ENCODE measurements at regions not wholly inside any gene's neighbourhood (a gene's known extent, or its start where the extent isn't known, plus 50 kb on each side); places are given as distances from the start of the nearest gene placed in this dataset.

DNA sequence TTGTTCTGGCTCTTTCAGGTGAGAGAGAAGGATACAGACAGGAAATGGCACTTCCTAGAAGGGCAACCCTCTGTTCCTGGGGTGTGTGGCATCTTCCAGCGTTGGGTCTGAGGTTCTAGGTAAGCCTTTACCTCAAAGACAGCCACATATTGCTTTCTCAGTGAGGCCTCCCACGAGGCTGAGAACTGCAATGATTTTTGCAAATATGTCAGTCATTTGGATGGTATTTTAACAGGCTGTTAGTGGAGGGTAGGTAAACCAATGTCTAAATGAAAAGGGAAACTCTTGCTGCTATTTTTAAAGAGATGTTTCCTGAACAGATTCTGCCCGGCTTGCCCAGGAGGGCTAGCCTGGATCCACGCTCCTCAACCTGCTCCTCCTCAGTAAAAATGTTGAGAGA is 240.3 kb upstream of the KLF6 start:
- TF ChIP-seq TEAD4 (IDR thresholded peaks at IDR 0.05; ENCODE audit: low read length) = no peak
- TF ChIP-seq TEAD4 (CRISPR knock-in tag; IDR thresholded peaks at IDR 0.05; ENCODE audit: borderline replicate concordance) = no peak
- TF ChIP-seq, protein P1, sequence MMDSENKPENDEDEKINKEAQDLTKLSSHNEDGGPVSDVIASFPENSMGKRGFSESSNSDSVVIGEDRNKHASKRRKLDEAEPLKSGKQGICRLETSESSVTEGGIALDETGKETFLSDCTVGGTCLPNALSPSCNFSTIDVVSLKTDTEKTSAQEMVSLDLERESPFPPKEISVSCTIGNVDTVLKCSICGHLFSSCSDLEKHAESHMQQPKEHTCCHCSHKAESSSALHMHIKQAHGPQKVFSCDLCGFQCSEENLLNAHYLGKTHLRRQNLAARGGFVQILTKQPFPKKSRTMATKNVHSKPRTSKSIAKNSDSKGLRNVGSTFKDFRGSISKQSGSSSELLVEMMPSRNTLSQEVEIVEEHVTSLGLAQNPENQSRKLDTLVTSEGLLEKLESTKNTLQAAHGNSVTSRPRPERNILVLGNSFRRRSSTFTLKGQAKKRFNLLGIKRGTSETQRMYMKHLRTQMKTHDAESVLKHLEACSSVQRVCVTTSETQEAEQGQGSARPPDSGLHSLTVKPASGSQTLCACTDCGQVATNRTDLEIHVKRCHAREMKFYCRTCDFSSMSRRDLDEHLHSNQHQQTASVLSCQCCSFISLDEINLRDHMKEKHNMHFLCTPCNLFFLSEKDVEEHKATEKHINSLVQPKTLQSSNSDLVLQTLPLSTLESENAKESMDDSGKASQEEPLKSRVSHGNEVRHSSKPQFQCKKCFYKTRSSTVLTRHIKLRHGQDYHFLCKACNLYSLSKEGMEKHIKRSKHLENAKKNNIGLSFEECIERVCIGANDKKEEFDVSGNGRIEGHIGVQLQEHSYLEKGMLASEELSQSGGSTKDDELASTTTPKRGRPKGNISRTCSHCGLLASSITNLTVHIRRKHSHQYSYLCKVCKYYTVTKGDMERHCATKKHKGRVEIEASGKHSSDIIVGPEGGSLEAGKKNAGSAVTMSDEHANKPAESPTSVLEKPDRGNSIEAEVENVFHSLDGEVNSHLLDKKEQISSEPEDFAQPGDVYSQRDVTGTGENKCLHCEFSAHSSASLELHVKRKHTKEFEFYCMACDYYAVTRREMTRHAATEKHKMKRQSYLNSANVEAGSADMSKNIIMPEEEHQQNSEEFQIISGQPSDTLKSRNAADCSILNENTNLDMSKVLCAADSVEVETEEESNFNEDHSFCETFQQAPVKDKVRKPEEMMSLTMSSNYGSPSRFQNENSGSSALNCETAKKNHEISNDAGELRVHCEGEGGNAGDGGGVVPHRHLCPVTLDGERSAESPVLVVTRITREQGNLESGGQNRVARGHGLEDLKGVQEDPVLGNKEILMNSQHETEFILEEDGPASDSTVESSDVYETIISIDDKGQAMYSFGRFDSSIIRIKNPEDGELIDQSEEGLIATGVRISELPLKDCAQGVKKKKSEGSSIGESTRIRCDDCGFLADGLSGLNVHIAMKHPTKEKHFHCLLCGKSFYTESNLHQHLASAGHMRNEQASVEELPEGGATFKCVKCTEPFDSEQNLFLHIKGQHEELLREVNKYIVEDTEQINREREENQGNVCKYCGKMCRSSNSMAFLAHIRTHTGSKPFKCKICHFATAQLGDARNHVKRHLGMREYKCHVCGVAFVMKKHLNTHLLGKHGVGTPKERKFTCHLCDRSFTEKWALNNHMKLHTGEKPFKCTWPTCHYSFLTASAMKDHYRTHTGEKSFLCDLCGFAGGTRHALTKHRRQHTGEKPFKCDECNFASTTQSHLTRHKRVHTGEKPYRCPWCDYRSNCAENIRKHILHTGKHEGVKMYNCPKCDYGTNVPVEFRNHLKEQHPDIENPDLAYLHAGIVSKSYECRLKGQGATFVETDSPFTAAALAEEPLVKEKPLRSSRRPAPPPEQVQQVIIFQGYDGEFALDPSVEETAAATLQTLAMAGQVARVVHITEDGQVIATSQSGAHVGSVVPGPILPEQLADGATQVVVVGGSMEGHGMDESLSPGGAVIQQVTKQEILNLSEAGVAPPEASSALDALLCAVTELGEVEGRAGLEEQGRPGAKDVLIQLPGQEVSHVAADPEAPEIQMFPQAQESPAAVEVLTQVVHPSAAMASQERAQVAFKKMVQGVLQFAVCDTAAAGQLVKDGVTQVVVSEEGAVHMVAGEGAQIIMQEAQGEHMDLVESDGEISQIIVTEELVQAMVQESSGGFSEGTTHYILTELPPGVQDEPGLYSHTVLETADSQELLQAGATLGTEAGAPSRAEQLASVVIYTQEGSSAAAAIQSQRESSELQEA (IDR thresholded peaks at IDR 0.05; ENCODE audit: low read depth) = no peak
- TF ChIP-seq ZNF76 (CRISPR knock-in tag; IDR thresholded peaks at IDR 0.05; ENCODE audit: borderline replicate concordance) = no peak
- TF ChIP-seq, protein P2, sequence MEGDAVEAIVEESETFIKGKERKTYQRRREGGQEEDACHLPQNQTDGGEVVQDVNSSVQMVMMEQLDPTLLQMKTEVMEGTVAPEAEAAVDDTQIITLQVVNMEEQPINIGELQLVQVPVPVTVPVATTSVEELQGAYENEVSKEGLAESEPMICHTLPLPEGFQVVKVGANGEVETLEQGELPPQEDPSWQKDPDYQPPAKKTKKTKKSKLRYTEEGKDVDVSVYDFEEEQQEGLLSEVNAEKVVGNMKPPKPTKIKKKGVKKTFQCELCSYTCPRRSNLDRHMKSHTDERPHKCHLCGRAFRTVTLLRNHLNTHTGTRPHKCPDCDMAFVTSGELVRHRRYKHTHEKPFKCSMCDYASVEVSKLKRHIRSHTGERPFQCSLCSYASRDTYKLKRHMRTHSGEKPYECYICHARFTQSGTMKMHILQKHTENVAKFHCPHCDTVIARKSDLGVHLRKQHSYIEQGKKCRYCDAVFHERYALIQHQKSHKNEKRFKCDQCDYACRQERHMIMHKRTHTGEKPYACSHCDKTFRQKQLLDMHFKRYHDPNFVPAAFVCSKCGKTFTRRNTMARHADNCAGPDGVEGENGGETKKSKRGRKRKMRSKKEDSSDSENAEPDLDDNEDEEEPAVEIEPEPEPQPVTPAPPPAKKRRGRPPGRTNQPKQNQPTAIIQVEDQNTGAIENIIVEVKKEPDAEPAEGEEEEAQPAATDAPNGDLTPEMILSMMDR (IDR thresholded peaks at IDR 0.05 in 2 of 3, conservative IDR thresholded peaks at IDR 0.05 in 1 of 3; ENCODE audit: insufficient read depth in 2 of 3, low read depth in 1 of 3, low read length in 3 of 3) = no peak
- TF ChIP-seq, protein P3, sequence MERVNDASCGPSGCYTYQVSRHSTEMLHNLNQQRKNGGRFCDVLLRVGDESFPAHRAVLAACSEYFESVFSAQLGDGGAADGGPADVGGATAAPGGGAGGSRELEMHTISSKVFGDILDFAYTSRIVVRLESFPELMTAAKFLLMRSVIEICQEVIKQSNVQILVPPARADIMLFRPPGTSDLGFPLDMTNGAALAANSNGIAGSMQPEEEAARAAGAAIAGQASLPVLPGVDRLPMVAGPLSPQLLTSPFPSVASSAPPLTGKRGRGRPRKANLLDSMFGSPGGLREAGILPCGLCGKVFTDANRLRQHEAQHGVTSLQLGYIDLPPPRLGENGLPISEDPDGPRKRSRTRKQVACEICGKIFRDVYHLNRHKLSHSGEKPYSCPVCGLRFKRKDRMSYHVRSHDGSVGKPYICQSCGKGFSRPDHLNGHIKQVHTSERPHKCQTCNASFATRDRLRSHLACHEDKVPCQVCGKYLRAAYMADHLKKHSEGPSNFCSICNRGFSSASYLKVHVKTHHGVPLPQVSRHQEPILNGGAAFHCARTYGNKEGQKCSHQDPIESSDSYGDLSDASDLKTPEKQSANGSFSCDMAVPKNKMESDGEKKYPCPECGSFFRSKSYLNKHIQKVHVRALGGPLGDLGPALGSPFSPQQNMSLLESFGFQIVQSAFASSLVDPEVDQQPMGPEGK (CRISPR knock-in tag; IDR thresholded peaks at IDR 0.05; ENCODE audit: borderline replicate concordance) = no peak
- TF ChIP-seq, protein P4, sequence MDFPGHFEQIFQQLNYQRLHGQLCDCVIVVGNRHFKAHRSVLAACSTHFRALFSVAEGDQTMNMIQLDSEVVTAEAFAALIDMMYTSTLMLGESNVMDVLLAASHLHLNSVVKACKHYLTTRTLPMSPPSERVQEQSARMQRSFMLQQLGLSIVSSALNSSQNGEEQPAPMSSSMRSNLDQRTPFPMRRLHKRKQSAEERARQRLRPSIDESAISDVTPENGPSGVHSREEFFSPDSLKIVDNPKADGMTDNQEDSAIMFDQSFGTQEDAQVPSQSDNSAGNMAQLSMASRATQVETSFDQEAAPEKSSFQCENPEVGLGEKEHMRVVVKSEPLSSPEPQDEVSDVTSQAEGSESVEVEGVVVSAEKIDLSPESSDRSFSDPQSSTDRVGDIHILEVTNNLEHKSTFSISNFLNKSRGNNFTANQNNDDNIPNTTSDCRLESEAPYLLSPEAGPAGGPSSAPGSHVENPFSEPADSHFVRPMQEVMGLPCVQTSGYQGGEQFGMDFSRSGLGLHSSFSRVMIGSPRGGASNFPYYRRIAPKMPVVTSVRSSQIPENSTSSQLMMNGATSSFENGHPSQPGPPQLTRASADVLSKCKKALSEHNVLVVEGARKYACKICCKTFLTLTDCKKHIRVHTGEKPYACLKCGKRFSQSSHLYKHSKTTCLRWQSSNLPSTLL (IDR thresholded peaks at IDR 0.05) = no peak
- no peak for TF ChIP-seq CBX8 (IDR thresholded peaks at IDR 0.05; ENCODE audit: borderline replicate concordance, extremely low read depth, low read depth, low read length, poor library complexity, severe bottlenecking)
- TF ChIP-seq YY1 (IDR thresholded peaks at IDR 0.05; ENCODE audit: borderline replicate concordance in 1 of 3, control insufficient read depth in 1 of 3, extremely low read depth in 1 of 3, insufficient read depth in 3 of 3, insufficient read length in 1 of 3, insufficient replicate concordance in 2 of 3, low read depth in 1 of 3, low read length in 2 of 3) = no peak

All from K562 (cell line).